NCI-H2171 (cell line): ENCODE measurements at regions not wholly inside any gene's neighbourhood (a gene's known extent, or its start where the extent isn't known, plus 50 kb on each side); places are given as distances from the start of the nearest gene placed in this dataset.
"Not testable (repeated sequence)": the region's sequence is repeated elsewhere in the genome, so short reads cannot be mapped to it uniquely, and the experiment has no call there.

Experiments used
- DNase-seq: peaks from one replicate; lab custom pipeline; 2025; lab: John Stamatoyannopoulos, UW

DNA sequence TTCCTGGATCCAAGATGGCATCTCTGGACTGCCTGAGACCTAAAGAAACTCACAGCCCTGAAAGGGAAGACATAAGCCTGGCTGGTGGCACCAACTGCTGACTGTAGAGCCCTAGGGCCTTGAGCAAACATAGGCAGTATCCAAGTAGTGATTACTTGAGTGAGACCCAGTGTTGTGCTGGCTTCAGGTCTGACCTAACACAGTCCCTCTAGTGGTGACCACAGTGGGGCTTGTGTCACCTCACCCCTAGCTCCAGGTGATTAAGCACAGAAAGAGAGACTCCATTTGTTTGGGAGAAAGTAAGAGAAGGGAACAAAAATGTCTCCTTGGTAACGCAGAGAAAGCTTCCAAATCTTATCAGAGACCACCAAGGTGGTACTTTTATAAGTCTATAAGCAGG lies 496.3 kb upstream of the HTR2C start:
- no peak for DNase-seq

- no peak for DNase-seq
Measured at GRCh38 chrX:114077773-114078172, 506.1 kb upstream of the HTR2C start.

GRCh38 chrX:114075073-114075673 lies 508.7 kb upstream of the HTR2C start:
- no peak for DNase-seq

DNA sequence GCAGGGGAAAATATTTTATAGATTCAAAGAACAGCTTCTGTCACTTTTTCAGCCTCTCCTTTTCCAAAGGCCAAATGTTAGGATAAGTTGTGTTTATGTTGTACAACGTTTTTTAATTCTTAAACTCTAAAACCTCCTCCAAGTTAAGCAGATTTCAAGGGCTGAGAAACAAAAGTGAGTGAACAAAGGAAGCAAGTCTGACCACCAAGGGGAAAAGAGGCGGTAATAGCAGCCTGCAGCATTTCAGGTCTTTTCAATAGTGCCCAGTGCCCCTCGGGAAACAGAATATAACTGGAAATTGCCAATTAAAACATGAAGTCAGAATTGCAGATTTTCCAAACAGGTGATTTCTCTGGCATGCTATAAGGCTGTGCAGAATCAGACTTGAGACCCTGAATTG lies 510.0 kb upstream of the HTR2C start:
- DNase-seq: no peak

DNA sequence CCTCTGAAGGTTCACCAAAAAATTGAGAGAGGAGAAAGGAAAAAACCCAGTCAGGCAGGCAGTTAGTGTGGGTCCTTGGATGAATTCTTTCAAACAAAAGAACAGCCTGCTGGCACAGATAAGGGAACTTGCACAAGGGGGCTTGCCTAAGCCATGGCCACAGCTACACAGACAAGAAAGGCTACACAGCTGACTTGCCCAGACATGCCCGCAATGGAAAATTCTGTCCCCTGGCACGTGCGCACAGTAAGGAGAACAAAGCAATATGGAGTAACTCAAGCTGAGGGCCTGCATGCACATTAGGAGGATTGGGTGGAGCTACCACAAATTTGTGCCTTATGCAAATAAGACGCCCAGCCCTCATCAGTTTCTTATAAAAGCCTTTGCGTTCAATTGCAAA lies 512.5 kb upstream of the HTR2C start:
- DNase-seq: no peak

DNA sequence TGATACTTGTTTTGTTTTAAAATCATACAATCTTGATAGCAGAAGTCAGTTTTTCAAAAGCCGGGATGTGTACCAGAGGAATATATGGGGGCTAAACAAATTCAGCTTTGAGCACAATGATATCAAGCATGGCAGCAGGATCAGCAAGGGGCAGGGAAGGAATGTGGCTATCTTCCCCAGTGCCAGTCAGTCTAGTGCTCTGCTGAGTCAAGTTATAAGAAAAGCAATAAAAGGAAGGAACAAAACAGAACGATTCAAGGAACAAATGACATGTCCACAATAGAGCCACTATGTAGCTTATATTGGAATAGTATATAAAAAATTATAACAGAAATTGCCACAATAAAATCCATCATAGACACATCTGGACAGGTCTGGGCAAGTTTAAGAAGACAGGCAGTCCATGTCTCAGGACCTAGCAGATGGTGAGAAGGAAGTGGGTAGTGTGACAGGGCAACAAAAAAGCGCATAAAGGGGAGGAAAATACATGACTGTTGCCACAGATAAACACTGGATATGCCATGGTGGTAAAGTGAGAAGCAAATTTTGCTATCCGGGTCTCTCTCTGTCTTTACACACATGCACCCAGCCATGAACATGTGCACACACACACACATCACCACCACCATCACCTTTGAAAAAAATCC lies 518.2 kb upstream of the HTR2C start:
- no peak for DNase-seq

- DNase-seq: no peak
Measured at GRCh38 chrX:114061226-114061625, 522.7 kb upstream of the HTR2C start.

DNA sequence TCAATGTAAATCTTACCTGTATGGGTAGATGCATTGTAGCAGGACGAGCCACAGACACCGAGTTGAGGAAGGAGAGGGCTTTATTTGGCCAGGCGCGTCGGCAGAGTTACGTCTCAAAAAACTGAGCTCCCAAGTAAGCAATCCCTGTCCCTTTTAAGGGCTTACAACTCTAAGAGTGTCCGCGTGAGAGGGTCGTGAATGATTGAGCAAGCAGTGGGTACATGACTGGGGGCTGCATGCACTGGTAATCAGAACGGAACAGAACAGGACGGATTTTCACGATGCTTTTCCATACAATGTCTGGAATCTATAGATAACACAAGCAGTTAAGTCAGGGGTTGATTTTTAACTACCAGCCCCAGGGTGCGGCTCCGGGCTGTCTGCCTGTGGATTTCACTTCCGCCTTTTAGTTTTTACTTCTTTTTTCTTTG lies 524.9 kb upstream of the HTR2C start:
- no peak for DNase-seq

GRCh38 chrX:114057422-114057821 lies 526.5 kb upstream of the HTR2C start:
- not testable (repeated sequence) for DNase-seq

- no peak for DNase-seq
Measured at GRCh38 chrX:114051667-114052315, 532.1 kb upstream of the HTR2C start.

DNA sequence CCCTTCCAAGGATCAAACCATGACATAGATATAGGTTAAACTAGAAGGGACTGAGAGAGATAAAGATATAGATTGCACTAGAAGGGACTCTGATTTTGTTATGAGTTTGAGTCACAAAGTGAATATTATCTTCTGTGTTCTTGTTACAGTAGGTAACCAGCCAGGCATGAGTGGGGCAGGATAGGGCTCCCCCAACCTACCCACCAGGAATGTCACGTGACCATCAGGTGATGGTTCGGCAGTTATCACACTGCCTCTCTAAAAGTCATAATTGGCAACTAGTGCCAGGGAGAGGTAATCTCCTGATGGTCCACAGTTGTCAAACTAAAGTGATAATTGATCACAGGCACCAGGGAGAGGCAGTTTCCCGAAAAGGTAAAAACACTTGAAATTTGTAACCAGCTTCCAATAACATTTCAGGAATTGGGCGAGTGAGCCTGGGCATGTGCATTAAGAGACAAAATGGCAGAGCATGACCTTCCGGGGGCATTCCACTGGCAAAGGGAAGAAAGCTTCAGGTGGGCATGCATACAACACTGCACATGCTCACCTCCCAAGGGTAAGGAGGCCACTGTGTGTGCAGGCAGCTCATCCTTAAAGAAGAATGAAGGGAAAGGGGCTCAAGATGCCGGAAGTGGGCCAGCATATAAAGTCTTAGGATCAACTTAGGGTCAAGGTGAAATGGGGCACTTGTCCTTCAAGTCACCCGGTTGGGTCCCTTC lies 533.6 kb upstream of the HTR2C start:
- DNase-seq: no peak

GRCh38 chrX:114049063-114049462 lies 534.8 kb upstream of the HTR2C start:
- DNase-seq: no peak

- no peak for DNase-seq
Measured at GRCh38 chrX:114047558-114047957, 536.3 kb upstream of the HTR2C start.

DNA sequence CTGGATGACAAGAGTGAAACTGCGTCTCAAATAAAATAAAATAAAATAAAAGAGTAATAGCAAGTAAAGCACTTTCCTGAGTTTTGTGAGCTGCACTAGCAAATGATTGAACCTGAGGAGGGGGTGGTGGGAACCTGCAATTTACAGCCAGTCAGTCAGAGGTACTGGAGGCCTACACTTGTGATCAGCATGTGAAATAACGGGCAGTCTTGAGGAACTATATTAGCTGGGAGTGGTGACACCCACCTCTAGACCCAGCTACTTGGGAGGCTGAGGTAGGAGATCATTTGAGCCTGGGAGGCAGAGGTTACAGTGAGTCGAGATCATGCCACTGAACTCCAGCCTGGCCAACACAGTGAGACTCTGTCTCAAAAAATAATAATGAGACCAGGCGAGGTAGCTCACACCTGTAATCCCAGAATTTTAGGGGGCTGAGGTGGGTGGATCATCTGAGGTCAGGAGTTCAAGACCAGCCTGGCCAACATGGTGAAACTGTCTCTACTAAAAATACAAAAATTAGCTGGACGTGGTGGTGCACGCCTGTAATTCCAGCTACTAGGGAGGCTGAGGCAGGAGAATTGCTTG lies 537.1 kb upstream of the HTR2C start:
- DNase-seq: no peak

GRCh38 chrX:114041470-114041869 lies 542.4 kb upstream of the HTR2C start:
- DNase-seq: not testable (repeated sequence)

DNA sequence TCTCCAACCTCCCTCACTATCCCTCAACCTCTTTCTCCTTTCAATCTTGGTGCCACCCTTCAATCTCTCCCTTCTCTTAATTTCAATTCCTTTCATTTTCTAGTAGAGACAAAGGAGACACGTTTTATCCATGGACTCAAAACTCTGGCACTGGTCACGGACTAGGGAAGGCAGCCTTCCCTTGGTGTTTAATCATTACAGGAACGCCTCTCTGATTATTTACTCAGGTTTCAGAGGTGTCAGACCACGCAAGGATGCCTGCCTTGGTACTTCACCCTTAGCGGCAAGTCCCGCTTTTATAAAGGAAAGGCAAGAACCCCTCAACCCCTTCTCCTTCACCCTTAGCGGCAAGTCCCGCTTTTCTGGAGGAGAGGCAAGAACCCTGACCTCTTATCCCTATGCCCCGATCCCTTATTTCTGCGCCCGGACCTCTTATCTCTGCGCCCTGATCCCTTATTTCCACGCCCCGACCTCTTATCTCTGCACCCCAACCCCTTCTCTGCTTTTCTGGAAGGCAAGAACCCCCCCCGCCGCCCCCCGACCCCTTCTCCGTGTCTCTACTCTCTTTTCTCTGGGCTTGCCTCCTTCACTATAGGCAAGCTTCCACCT lies 543.1 kb upstream of the HTR2C start:
- not testable (repeated sequence) for DNase-seq

DNA sequence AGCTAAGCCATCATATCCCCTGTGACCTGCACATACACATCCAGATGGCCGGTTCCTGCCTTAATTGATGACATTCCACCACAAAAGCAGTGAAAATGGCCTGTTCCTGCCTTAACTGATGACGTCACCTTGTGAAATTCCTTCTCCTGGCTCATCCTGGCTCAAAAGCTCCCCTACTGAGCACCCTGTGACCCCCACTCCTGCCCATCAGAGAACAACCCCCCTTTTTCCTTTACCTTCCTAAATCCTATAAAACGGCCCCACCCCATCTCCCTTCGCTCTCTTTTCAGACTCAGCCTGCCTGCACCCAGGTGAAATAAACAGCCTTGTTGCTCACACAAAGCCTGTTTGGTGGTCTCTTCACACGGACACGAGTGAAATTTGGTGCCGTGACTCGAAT lies 543.8 kb upstream of the HTR2C start:
- DNase-seq: not testable (repeated sequence)

DNA sequence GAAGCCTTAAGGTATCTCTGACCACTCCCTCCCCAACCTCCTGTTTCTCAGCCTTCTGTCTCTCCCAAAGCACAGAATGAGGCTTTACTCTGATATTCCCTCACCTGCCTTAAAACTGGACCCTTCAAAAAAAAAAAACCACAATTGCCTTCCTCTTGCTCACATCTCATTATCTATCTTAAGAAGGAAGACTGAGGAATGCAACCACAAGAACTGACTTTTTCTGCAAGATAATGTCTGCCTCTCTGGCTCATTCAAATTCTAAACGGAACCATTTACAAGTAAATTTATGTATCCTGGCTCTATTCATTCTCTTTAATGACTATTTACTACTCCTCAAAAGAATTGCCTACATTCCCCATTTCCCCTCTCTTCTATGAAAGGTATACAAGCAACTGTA lies 545.5 kb upstream of the HTR2C start:
- no peak for DNase-seq

- no peak for DNase-seq
Measured at GRCh38 chrX:114037515-114037914, 546.4 kb upstream of the HTR2C start.

DNA sequence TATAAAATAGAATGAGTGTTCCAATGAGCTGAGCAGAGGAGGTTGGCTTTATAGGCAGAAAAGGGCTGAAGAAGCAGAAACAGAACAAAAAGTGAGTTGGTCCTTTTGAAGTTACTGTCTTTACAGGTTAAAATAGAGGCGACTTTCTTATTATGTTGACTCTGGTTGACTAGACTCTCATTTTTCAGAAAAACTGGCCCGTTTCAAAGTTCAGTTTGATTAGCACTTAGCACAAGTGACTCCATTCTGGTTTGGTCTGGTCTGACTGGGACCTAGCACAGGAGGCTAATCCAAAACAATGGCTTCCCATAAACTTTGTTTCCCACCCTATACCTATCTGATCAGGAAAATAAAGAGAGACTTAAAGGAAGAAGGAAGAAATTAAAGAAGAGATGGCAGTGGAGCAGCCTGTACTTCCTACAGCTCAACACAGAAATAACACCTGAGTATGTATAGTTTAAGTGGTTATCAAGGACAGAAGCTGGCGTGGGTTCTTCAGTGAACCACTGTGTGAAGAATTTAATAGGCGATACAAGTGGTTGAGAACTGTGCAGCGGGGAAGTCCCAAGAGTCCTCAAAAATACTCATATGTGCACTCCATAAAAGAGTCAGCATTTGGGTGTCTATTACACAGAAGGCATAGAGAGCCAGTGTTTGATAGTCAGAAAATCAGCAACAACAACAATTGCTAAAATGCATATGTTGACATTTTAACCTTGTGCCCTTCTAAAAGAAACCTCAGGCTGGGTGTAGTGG lies 554.8 kb upstream of the HTR2C start:
- DNase-seq: no peak

DNA sequence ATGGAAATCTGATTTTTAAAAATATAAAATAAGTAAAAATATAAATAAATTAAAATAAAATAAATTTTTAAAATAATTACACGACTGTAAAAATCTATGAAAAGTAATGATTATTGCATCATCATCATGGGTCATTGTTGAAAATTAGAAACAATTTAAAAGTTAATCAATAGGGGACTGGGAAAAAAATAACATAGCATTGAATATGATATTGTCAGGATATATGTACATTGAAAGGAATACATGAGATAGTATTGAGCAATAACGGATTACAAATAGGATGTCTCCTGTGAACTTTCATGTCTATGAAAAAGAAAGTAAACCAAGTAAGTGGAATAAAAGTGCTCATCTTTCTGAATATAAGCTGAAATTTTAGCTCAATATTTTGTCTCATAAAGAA lies 566.8 kb upstream of the HTR2C start:
- DNase-seq: no peak
